ENCODE measurements at regions not wholly inside any gene's neighbourhood (a gene's known extent, or its start where the extent isn't known, plus 50 kb on each side); places are given as distances from the start of the nearest gene placed in this dataset.
"Not testable (repeated sequence)": the region's sequence is repeated elsewhere in the genome, so short reads cannot be mapped to it uniquely, and the experiment has no call there.

- Histone ChIP-seq H3K4me1 (ENCODE audit: control insufficient read depth in 1 of 2, low read depth in 2 of 2) (peaks cover 3 to 19% of the 10 kb centered on the region in 2 donors), H3K36me3 (no peaks in the 10 kb centered on the region), H3K4me3 (no peak overlapping the region), H3K27ac (no peak overlapping the region), H3K9me3 (no peaks in the 10 kb centered on the region), H3K27me3 (replicated peaks; ENCODE audit: insufficient read depth) (no peaks in the 10 kb centered on the region)
- no peak for DNase-seq (ENCODE audit: low spot score)
- ATAC-seq (ENCODE audit: insufficient number of reproducible peaks, low FRiP score, low read depth) = no peak
- TF ChIP-seq, protein P1, sequence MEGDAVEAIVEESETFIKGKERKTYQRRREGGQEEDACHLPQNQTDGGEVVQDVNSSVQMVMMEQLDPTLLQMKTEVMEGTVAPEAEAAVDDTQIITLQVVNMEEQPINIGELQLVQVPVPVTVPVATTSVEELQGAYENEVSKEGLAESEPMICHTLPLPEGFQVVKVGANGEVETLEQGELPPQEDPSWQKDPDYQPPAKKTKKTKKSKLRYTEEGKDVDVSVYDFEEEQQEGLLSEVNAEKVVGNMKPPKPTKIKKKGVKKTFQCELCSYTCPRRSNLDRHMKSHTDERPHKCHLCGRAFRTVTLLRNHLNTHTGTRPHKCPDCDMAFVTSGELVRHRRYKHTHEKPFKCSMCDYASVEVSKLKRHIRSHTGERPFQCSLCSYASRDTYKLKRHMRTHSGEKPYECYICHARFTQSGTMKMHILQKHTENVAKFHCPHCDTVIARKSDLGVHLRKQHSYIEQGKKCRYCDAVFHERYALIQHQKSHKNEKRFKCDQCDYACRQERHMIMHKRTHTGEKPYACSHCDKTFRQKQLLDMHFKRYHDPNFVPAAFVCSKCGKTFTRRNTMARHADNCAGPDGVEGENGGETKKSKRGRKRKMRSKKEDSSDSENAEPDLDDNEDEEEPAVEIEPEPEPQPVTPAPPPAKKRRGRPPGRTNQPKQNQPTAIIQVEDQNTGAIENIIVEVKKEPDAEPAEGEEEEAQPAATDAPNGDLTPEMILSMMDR (IDR thresholded peaks at IDR 0.05) = no peak
Observed at GRCh38 chr3:96331341-96331740, 483.1 kb upstream of the EPHA6 start.

DNA sequence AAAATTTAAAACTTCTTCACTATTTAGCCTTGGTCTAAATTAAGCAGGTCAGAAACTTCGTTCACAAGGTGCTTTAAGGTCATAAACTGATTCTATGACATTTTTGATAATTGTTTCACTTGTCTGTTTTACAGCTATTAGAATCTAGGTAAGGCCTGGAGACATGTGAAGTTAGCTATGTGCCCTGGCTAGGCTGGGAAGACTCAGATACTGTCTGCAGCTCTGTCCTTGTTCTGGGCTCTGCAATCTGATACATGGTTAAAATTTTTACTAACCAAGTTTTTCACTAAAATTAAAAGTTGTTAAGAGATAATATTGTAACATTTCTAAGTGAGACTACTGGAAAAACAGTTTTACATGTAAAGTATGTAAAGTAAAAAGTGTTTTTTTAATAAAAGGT lies 479.6 kb upstream of the EPHA6 start:
- no peaks in the 10 kb centered on the region for H3K36me3 ChIP-seq
- DNase-seq (ENCODE audit: low spot score) (no peak), ATAC-seq (ENCODE audit: insufficient number of reproducible peaks, low FRiP score, low read depth) (no peak)
- peak overlapping the region in 1 of 2 donors; percentile 26 for H3K27ac ChIP-seq
- peaks cover 3 to 24% of the 10 kb centered on the region in 2 donors for H3K4me1 ChIP-seq (ENCODE audit: control insufficient read depth in 1 of 2, low read depth in 2 of 2)
- H3K27me3 ChIP-seq (replicated peaks; ENCODE audit: insufficient read depth) = no peaks in the 10 kb centered on the region
- no peaks in the 10 kb centered on the region for H3K9me3 ChIP-seq
- TF ChIP-seq, protein P1 (IDR thresholded peaks at IDR 0.05) = no peak
- no peak overlapping the region for H3K4me3 ChIP-seq

- TF ChIP-seq, protein P1 (IDR thresholded peaks at IDR 0.05) = no peak
- DNase-seq (ENCODE audit: low spot score) = no peak
- Histone ChIP-seq H3K4me1 (ENCODE audit: control insufficient read depth in 1 of 2, low read depth in 2 of 2) (no peaks in the 10 kb centered on the region), H3K27ac (no peak overlapping the region), H3K9me3 (no peaks in the 10 kb centered on the region), H3K4me3 (no peak overlapping the region), H3K27me3 (replicated peaks; ENCODE audit: insufficient read depth) (no peaks in the 10 kb centered on the region), H3K36me3 (no peaks in the 10 kb centered on the region)
- ATAC-seq (ENCODE audit: insufficient number of reproducible peaks, low FRiP score, low read depth) = no peak
Observed at GRCh38 chr3:96347289-96347688, 467.1 kb upstream of the EPHA6 start.

DNA sequence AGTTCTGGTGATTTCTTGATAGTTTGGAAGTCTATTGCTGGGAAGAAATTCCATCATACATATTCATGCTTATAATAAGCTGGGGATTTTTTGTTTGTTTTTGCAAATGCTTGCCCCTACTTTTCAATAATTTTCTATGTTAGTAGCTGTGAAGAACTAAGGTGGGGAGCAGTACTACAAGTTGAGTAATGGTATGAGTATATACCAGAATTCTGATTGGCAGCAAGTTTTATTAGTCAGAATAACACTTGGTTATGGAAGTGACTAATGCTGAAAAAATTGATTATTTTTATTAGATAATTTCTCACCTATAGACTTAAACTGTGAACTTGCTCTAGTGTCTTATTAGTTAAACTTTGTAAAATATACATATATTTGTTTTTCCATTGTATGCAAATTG lies 462.8 kb upstream of the EPHA6 start:
- not testable (repeated sequence) for H3K4me3 ChIP-seq; H3K27me3 ChIP-seq (replicated peaks; ENCODE audit: insufficient read depth); H3K4me1 ChIP-seq (ENCODE audit: control insufficient read depth in 1 of 2, low read depth in 2 of 2); H3K36me3 ChIP-seq; ATAC-seq (ENCODE audit: insufficient number of reproducible peaks, low FRiP score, low read depth); H3K9me3 ChIP-seq; H3K27ac ChIP-seq; DNase-seq (ENCODE audit: low spot score)

DNA sequence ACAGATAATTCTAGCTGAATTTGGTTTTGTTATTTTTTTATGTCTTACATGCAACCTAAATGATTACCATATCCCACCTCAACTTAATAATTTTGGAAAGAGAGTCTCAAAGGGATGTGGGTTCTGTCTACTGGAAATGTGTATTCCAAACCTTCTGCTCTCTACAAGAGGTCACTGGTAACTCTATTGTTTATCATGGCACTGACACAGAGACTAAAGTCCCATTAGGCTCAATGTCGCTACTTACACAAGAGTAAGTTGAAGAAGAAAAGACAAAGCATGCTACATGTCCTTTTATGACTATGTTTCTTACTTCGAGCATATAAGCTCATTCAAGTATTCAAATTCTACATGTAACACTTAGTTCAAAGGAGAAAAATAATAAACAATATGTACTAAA lies 460.3 kb upstream of the EPHA6 start:
- DNase-seq (ENCODE audit: low spot score) = no peak
- Histone ChIP-seq H3K27me3 (replicated peaks; ENCODE audit: insufficient read depth) (no peaks in the 10 kb centered on the region), H3K4me1 (ENCODE audit: control insufficient read depth in 1 of 2, low read depth in 2 of 2) (no peaks in the 10 kb centered on the region), H3K4me3 (no peak overlapping the region), H3K27ac (no peak overlapping the region), H3K36me3 (no peaks in the 10 kb centered on the region), H3K9me3 (no peaks in the 10 kb centered on the region)
- TF ChIP-seq, protein P1 (IDR thresholded peaks at IDR 0.05) = no peak
- ATAC-seq (ENCODE audit: insufficient number of reproducible peaks, low FRiP score, low read depth) = no peak

- Histone ChIP-seq H3K4me3 (no peak overlapping the region), H3K4me1 (ENCODE audit: control insufficient read depth in 1 of 2, low read depth in 2 of 2) (no peaks in the 10 kb centered on the region), H3K27ac (no peak overlapping the region), H3K9me3 (no peaks in the 10 kb centered on the region), H3K27me3 (replicated peaks; ENCODE audit: insufficient read depth) (no peaks in the 10 kb centered on the region), H3K36me3 (no peaks in the 10 kb centered on the region)
- ATAC-seq (ENCODE audit: insufficient number of reproducible peaks, low FRiP score, low read depth) (no peak), DNase-seq (ENCODE audit: low spot score) (no peak)
- TF ChIP-seq, protein P1 (IDR thresholded peaks at IDR 0.05) = no peak
Observed at GRCh38 chr3:96354742-96355141, 459.7 kb upstream of the EPHA6 start.
